ENCODE measurements at regions not wholly inside any gene's neighbourhood (a gene's known extent, or its start where the extent isn't known, plus 50 kb on each side); places are given as distances from the start of the nearest gene placed in this dataset.

DNA sequence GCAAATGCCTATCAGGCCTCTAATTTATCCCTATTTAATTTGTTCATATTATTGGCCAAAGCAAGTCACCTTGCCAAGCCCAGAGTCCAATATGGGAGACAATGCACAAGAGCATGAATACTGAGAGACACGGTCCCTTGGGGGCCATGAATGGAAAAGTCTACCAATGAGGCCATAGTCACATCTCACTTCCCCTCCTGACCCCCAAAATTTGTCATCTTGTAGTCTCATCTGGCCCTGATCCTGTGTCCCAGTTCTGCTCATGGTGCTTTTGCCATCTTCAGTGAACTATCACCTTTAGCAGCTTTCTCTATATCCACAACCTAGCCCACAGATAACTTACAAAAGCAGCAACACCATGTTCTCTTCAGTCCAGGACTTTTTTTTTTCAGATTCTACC is 302.7 kb upstream of the MGAT5 start:
- TF ChIP-seq, protein P1, sequence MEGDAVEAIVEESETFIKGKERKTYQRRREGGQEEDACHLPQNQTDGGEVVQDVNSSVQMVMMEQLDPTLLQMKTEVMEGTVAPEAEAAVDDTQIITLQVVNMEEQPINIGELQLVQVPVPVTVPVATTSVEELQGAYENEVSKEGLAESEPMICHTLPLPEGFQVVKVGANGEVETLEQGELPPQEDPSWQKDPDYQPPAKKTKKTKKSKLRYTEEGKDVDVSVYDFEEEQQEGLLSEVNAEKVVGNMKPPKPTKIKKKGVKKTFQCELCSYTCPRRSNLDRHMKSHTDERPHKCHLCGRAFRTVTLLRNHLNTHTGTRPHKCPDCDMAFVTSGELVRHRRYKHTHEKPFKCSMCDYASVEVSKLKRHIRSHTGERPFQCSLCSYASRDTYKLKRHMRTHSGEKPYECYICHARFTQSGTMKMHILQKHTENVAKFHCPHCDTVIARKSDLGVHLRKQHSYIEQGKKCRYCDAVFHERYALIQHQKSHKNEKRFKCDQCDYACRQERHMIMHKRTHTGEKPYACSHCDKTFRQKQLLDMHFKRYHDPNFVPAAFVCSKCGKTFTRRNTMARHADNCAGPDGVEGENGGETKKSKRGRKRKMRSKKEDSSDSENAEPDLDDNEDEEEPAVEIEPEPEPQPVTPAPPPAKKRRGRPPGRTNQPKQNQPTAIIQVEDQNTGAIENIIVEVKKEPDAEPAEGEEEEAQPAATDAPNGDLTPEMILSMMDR (IDR thresholded peaks at IDR 0.05) = no peak
- TF ChIP-seq ZFX (IDR thresholded peaks at IDR 0.05; ENCODE audit: borderline replicate concordance) = no peak

Measured in 22Rv1 (cell line).